Putamen (tissue), 1 donor: ENCODE measurements at regions not wholly inside any gene's neighbourhood (a gene's known extent, or its start where the extent isn't known, plus 50 kb on each side); places are given as distances from the start of the nearest gene placed in this dataset.
"Not testable (repeated sequence)": the region's sequence is repeated elsewhere in the genome, so short reads cannot be mapped to it uniquely, and the experiment has no call there.

Source experiments
- DNase-seq: peaks from one replicate; pipeline ENCODE4 v3.0.0-alpha.2; 2016; ENCODE audit warnings: low spot score

DNA sequence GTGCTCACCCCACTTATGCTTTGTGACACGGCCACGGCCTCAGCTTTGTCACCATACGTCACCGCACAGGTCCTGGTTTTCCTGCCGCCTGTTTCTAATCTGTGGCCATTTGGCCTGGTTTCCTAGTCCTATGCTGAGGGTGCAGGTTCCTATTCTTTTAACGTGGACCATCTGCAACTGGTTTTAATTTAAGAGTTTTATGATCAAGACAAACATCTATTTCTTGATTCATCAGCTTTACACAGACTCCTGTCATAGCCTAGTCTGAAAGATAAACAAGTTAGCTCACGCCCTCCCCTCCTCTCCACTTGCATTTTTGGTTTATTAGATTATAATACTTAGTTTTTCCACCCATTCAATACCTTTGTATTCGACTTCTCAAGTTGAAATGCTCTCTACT lies 97.5 kb upstream of the RPS6KA2 start:
- no peak for DNase-seq

DNA sequence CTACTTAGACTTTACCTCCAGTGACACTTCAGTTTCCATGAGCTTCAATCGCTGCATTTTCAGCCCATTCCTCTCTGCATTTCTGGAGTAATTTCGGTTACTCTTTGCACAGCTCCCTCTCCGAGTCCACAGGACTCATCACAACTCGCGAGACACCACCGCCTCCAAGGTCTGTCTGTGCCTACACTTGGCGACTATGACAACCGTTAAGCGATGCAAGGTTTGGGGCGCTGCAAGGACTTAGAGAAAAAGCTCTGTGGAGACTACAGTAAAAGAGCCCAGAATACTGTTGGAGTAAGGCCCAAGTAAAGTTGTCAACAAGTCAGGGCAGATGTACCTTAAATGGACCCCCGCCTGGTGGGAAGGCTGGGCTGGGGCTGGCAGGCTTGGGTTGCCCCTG lies 95.7 kb upstream of the RPS6KA2 start:
- no peak for DNase-seq

DNA sequence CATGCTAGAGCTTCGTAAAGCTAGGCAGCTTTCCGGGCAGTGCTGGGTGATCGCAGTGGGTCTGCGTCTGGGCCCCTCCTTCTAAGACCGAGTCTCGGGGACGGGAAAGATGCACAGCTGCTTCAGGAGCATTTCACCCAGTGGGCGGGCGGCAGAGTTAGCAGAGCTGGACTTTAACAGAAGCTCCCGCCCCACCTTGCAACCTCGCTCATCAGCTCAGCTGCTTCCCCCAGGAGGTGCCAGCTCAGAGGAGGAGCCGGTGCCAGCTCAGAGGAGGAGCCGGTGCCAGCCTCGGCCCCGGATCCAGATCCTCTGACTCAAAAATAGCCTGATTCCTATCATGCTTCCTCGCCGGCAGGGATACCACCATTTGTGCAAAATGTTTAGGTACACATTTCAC lies 94.5 kb upstream of the RPS6KA2 start:
- no peak for DNase-seq

DNA sequence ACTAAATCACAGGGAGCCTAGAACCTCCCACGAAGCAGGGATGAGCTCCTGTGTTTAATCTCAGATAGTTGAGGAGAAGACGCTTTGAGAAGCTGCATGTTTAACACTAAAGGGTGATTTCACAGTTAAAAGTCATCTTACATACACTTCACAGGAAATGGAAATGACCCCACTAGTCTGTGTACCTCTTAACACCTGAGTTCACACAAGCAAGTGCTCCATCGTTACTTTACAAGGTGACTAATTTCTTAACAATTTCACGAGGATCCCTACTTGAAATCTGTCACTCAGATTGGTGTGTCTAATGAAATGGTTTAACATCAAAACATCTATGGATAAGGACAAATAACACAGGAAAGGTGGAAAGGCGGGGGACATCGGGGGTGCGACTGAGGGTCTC lies 93.8 kb upstream of the RPS6KA2 start:
- DNase-seq, result no peak

GRCh38 chr6:166719019-166719418 lies 92.0 kb upstream of the RPS6KA2 start:
- no peak for DNase-seq

GRCh38 chr6:166718516-166718915 lies 91.5 kb upstream of the RPS6KA2 start:
- DNase-seq, result no peak

- peak; percentile 70 for DNase-seq
Measured at GRCh38 chr6:166716910-166717617, 90.0 kb upstream of the RPS6KA2 start.

- no peak for DNase-seq
Measured at GRCh38 chr6:166715992-166716391, 88.9 kb upstream of the RPS6KA2 start.

DNA sequence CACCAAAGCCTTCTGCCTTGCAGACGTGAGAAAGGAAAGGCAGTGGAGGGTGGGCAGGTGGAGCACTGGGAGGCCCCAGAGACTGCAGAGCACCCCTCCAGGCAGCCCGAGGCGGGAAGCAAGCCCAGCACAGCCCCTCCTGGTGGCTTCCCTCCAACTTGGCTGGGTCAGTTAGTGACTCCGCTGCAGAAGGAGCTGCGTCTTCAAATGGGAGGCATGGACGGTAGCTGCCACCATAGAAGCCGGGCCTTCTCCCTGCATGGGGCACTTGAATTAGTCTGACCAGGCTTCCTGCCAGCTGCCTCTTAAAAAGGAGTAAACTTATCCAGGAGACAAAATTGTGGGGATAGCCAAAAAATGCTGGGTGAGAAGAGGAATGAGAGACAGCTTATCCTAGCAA lies 88.0 kb upstream of the RPS6KA2 start:
- peak; percentile 21 for DNase-seq

- no peak for DNase-seq
Measured at GRCh38 chr6:166714581-166714980, 87.5 kb upstream of the RPS6KA2 start.

GRCh38 chr6:166714187-166714510 lies 87.1 kb upstream of the RPS6KA2 start:
- DNase-seq, result no peak

DNA sequence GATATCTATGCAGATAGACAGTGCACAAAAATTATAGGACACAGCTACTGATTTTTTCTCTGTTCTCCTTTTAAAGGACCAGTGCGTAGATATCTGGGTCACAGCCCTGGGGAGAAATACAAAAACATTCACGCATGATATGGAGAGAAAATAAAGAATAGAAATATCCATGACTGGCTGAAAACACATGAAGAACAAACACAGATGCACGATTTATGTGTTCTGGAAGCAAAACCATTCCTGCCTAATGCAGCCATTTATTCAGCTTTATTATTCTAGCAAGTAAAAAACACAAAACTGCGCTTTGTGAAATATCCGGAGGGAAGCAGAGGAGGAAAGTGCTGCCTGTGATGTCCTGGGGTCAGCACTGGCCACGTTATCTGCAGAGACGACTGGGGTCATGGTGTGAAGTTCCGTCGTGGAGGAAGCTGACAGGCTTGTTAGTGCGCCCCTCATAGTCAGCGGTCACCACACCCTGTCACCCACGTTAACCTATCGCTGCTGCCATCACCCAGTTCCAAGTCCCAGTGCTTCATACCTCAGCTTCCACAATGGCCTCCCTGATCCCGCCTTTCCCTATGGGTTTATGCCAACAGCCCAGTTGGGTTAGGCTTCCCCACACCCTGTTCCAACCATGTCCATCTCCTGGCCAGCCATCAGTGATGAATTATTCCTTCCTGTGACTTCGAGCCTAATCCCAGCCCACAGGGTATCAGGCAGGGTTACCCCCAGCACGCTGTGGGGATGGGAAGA lies 86.6 kb upstream of the RPS6KA2 start:
- DNase-seq, result no peak

DNA sequence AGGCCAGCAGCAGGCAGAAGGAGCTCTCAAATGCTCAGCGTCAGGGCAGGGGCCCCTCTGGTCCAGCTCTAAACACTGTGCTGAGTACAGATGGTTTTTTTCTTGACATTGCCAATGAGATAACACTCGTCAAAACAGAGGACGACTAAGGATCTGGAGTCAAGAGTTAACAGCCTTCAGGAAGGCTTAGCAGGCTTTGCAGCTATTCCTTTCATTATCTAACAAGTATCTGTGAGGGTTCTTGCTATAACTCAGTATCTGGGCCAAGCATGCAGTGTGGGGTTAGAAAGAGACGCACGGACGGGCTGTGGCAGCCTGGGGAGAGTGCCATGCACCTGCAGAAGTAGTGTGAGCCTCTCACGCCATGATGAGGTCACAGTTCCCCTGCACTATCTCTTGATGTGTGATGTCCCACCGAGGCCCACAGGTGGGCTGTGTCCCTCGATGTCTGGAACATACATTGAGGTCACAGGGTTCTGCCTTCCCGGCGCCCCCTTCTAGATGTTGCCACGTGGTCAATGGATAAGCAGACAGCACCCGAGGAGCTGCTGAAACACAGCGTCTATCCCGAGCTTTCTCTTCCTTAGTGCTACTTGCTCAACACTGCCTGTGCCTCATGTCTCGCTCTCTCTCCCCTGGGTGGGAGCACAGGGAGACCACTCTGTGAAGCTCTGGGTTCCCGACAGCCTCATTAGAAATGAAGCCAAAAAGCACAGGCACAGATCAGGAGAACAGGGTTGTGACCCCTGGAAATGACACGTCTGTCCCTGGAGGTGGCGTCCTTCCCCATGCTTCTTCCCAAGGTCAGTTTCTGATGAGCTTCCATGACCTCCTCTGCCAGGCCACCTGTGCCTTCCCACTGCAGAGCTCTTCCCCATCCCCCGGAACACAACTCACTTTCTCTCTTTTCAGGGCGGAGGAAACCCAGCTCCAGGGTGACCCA lies 85.5 kb upstream of the RPS6KA2 start:
- DNase-seq, result no peak

- DNase-seq, result no peak
Measured at GRCh38 chr6:166710084-166710483, 83.0 kb upstream of the RPS6KA2 start.

- no peak for DNase-seq
Measured at GRCh38 chr6:166708460-166708859, 81.4 kb upstream of the RPS6KA2 start.

GRCh38 chr6:166707045-166707444 lies 80.0 kb upstream of the RPS6KA2 start:
- DNase-seq, result peak; percentile 31

- DNase-seq, result no peak
Measured at GRCh38 chr6:166705069-166705468, 78.0 kb upstream of the RPS6KA2 start.

DNA sequence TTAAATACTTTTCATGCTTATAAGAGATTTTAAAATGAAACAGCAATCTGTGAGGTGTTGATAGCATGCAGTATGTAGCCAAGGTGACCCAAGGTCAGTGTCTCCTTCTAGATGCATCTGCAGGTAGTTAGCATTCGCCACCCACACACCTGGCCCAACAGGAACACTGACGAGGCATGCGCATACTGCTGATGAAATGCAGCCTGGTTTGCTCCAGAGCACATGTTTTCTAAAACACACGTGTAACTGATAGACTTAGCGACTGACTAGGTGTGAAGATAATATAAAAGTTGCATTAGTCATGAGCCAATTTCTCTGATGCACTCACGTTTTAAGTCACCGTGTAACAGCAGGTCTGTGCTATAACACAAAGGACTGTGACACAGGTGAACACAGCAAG lies 77.1 kb upstream of the RPS6KA2 start:
- DNase-seq, result no peak

DNA sequence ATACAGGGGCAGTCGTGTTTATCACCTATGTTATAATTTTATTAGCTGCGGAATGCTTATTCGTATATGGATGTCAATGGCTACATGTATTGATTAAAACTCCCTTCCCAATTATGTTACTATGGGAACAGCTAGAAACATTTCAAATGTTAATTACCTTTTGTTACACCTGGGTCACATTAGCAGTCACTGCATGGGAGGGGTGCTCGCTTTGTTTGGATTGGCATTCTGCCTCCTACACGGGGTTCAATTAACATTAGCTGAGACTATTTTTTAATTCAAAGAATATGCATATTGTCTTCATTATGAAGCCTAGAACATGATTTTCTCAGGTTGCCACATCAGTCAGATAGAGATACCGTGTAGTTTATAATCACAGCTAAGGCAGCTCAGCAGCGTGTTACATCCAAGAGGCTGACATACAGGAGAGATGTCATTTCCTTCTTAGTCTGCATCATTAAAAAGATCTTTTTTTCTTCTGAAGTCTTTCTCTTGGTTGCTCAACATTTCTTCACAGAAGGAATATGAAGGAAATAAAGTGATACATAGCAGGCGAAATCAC lies 76.2 kb upstream of the RPS6KA2 start:
- DNase-seq, result no peak

DNA sequence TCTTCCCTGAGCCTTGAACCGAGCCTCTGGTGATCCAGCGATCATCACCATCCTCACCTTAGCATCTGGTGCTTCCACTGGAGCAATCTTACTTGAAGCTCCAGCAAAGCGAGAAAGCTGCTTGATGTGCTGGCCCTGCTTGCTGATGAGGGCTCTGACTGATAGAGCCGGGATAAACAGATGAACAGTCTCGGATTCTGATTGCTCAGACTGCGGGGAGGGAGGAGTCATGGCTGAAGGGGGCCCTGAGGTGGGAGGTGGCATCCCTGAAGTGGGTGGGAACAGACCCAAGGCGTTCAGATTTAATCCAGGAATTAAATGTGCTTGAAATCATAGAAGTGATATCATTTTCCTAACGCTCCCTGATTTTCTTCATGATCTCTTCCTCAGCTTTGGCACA lies 74.4 kb upstream of the RPS6KA2 start:
- DNase-seq, result not testable (repeated sequence)

DNA sequence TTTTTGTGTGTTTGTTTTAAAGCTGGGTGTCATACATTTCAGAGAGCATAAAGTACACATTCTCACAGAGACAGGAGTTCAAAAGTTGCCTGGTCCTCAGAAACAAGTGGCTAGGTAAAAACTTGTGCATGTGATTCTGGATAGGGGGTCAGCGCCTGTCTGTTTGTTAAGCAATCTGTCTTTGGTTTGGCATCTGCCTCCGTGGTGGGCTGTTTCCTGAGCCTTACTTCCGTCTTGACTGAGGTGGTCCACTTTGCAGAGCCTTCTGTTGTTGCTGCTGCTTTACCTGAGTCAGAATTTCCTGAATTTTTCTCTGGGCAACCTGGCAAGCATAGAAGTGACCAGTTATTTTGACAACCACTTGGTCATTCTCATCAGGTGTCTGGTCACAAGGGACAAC lies 73.8 kb upstream of the RPS6KA2 start:
- not testable (repeated sequence) for DNase-seq

DNA sequence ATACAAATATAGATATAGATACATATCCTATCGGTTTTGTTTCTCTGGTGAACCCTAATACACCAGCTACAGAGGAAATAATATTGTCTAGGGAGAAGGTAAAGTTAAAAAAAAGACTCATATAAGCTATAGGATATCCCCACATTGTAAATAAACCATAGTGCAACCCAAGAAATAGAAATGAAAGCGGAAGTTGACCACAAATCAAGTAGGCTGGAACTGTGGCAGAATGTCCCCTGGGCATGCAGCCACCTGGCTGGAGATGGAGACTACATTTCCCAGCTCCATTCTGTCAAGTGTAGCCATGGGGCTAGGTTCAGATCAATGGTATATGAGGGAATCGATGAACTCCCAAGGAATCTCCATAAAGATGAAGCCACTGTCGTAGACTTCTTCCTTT lies 70.1 kb upstream of the RPS6KA2 start:
- DNase-seq, result no peak
